Renal pelvis (tissue), 1 donor: ENCODE measurements at regions not wholly inside any gene's neighbourhood (a gene's known extent, or its start where the extent isn't known, plus 50 kb on each side); places are given as distances from the start of the nearest gene placed in this dataset.

Experiments
- DNase-seq: peaks from one replicate; pipeline ENCODE4 v3.0.0-alpha.2; 2013

GRCh38 chr20:52261792-52262191, 70.2 kb upstream of the ZFP64 start:
- no peak for DNase-seq

GRCh38 chr20:52259295-52259694, 67.7 kb upstream of the ZFP64 start:
- DNase-seq = no peak

- no peak for DNase-seq
These were observed 64.9 kb upstream of the ZFP64 start for GRCh38 chr20:52256454-52256853.

- no peak for DNase-seq
These were observed 61.1 kb upstream of the ZFP64 start for GRCh38 chr20:52252664-52253063.

GRCh38 chr20:52251827-52252226, 60.2 kb upstream of the ZFP64 start:
- no peak for DNase-seq

GRCh38 chr20:52251136-52251700, 59.6 kb upstream of the ZFP64 start:
- DNase-seq = no peak

- no peak for DNase-seq
These were observed 56.0 kb upstream of the ZFP64 start for GRCh38 chr20:52247548-52247947.

GRCh38 chr20:52246366-52246765, 54.8 kb upstream of the ZFP64 start:
- DNase-seq = no peak

- DNase-seq = no peak
These were observed 53.1 kb upstream of the ZFP64 start for GRCh38 chr20:52244702-52245101.

- no peak for DNase-seq
These were observed 51.0 kb upstream of the ZFP64 start for GRCh38 chr20:52242237-52243230.
